ENCODE measurements at regions not wholly inside any gene's neighbourhood (a gene's known extent, or its start where the extent isn't known, plus 50 kb on each side); places are given as distances from the start of the nearest gene placed in this dataset.

DNA sequence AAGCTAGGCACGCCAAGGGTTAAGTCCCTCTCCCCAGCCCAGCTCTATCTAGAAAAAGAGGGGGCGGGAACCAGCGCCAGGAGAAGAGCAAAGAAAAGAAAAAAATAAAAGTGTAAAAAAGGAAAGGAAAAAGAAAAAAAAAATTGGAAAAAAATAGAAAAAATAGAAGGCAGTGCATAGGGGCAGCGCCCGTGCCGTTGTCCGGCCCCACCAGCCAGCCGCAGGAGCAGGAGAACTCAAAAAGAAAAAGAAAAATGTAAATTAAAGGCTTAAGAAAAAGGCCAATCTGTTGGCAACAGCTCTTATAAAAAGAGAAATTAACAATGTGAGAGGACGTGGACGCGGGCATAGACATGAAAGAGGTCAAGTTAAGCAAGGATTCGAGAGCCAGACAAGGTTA, 105.4 kb upstream of the ZNF98 start:
- TF ChIP-seq EGR1 (IDR thresholded peaks at IDR 0.05; ENCODE audit: borderline replicate concordance, low read depth, low read length): no peak
- TF ChIP-seq TAF1 (IDR thresholded peaks at IDR 0.05; ENCODE audit: low read depth, low read length): no peak
- TF ChIP-seq, protein P1, sequence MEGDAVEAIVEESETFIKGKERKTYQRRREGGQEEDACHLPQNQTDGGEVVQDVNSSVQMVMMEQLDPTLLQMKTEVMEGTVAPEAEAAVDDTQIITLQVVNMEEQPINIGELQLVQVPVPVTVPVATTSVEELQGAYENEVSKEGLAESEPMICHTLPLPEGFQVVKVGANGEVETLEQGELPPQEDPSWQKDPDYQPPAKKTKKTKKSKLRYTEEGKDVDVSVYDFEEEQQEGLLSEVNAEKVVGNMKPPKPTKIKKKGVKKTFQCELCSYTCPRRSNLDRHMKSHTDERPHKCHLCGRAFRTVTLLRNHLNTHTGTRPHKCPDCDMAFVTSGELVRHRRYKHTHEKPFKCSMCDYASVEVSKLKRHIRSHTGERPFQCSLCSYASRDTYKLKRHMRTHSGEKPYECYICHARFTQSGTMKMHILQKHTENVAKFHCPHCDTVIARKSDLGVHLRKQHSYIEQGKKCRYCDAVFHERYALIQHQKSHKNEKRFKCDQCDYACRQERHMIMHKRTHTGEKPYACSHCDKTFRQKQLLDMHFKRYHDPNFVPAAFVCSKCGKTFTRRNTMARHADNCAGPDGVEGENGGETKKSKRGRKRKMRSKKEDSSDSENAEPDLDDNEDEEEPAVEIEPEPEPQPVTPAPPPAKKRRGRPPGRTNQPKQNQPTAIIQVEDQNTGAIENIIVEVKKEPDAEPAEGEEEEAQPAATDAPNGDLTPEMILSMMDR (IDR thresholded peaks at IDR 0.05; ENCODE audit: control extremely low read depth in 1 of 3, insufficient read depth in 1 of 3, low read depth in 1 of 3, low read length in 3 of 3): no peak
- TF ChIP-seq, protein P2, sequence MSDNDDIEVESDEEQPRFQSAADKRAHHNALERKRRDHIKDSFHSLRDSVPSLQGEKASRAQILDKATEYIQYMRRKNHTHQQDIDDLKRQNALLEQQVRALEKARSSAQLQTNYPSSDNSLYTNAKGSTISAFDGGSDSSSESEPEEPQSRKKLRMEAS (IDR thresholded peaks at IDR 0.05): no peak
- TF ChIP-seq GTF2F1 (IDR thresholded peaks at IDR 0.05; ENCODE audit: borderline replicate concordance, low read depth, low read length): no peak
- TF ChIP-seq CEBPB (IDR thresholded peaks at IDR 0.05; ENCODE audit: low read depth, low read length): no peak
- TF ChIP-seq EP300 (IDR thresholded peaks at IDR 0.05; ENCODE audit: borderline replicate concordance in 1 of 2, low read depth in 2 of 2, low read length in 2 of 2): no peak
- TF ChIP-seq POLR2A (IDR thresholded peaks at IDR 0.05; ENCODE audit: control extremely low read depth in 1 of 2, low read depth in 2 of 2, low read length in 2 of 2): no peak
- no peak for TF ChIP-seq POLR2AphosphoS5 (IDR thresholded peaks at IDR 0.05; ENCODE audit: low read depth, low read length)
- TF ChIP-seq, protein P3, sequence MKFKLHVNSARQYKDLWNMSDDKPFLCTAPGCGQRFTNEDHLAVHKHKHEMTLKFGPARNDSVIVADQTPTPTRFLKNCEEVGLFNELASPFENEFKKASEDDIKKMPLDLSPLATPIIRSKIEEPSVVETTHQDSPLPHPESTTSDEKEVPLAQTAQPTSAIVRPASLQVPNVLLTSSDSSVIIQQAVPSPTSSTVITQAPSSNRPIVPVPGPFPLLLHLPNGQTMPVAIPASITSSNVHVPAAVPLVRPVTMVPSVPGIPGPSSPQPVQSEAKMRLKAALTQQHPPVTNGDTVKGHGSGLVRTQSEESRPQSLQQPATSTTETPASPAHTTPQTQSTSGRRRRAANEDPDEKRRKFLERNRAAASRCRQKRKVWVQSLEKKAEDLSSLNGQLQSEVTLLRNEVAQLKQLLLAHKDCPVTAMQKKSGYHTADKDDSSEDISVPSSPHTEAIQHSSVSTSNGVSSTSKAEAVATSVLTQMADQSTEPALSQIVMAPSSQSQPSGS (IDR thresholded peaks at IDR 0.05; ENCODE audit: low read length): no peak

Measured in H1 (cell line).